Ishikawa (cell line): ENCODE measurements at regions not wholly inside any gene's neighbourhood (a gene's known extent, or its start where the extent isn't known, plus 50 kb on each side); places are given as distances from the start of the nearest gene placed in this dataset.

Experiments used
- CREB1 ChIP-seq: IDR thresholded peaks from 2 replicates; pipeline ENCODE4 v1.6.1; 2012; ENCODE audit warnings: low read depth
- FOXM1 ChIP-seq: IDR thresholded peaks from 2 replicates; pipeline ENCODE4 v1.6.1; 2012; ENCODE audit warnings: low read depth, borderline replicate concordance
- TAF1 ChIP-seq: IDR thresholded peaks from 2 replicates; pipeline ENCODE4 v1.6.1; 2012; ENCODE audit warnings: low read depth, mild to moderate bottlenecking
- YY1 ChIP-seq: IDR thresholded peaks from 2 replicates; pipeline ENCODE4 v1.6.1; 2012; ENCODE audit warnings: low read depth
- TF ChIP-seq, protein P1 (sequence below): IDR thresholded peaks from 2 replicates; pipeline ENCODE4 v1.6.1; 2012

DNA sequence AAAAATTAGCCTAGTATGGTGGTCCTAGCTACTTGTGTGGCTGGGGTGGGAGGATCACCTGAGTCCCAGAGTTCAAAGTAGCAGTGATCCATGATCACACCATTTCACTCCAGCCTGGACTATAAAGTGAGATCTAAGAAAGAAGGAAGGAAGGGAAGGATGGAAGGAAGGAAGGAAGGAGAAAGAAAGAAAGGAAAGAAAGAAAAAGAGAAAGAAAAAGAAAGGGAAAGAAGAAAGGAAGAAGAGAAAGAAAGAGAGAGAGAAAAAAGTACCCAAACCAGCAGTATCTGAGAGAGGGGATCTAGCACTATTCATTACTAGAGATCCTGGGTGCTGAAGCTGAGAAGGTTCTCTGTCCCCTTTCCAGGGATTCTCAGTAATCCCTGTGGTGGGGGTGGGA is 197.8 kb downstream of the CD83 start:
- TF ChIP-seq TAF1 (no peak), CREB1 (no peak), YY1 (no peak), FOXM1 (no peak)
- TF ChIP-seq, protein P1, sequence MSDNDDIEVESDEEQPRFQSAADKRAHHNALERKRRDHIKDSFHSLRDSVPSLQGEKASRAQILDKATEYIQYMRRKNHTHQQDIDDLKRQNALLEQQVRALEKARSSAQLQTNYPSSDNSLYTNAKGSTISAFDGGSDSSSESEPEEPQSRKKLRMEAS: no peak
